ENCODE measurements at regions not wholly inside any gene's neighbourhood (a gene's known extent, or its start where the extent isn't known, plus 50 kb on each side); places are given as distances from the start of the nearest gene placed in this dataset.

GRCh38 chr9:134995792-134996120 lies 78.0 kb upstream of the FCN1 start:
- no peak overlapping the region for H4K5ac ChIP-seq (ENCODE audit: insufficient read length, low read depth, low read length)
- Mint-ChIP-seq H3K4me1 (peaks cover 12 to 18% of the 10 kb centered on the region in 2 experiments), H3K36me3 (ENCODE audit: insufficient read depth in 1 of 3, low read depth in 3 of 3) (peaks cover 8 to 25% (median 12%) of the 10 kb centered on the region in 3 experiments; a peak in 6 of 7 replicates), H3K27ac (no peak overlapping the region; a peak in 1 of 7 replicates), H3K27me3 (ENCODE audit: low read depth) (peaks cover 20% of the 10 kb centered on the region), H3K9me3 (peaks cover 42 to 43% of the 10 kb centered on the region in 2 experiments), H3K4me3 (no peak overlapping the region)
- no peak overlapping the region for H3K14ac ChIP-seq (ENCODE audit: insufficient read depth, low read length)
- H3T11ph ChIP-seq (ENCODE audit: low read length): no peak overlapping the region
- no peak overlapping the region for H2AK5ac ChIP-seq (ENCODE audit: insufficient read length, low read length)
- no peak for TF ChIP-seq CTCF (conservative IDR thresholded peaks at IDR 0.05)
- no peak overlapping the region for H2BK120ac ChIP-seq (ENCODE audit: low read depth, low read length, poor library complexity, severe bottlenecking)
- H4K8ac ChIP-seq (replicated peaks; ENCODE audit: insufficient read length, low read depth, low read length): no peak overlapping the region
- no peak overlapping the region for H2BK20ac ChIP-seq (ENCODE audit: low read depth, low read length, poor library complexity, severe bottlenecking)
- H3K4ac ChIP-seq (ENCODE audit: low read depth, low read length): no peak overlapping the region
- H3K9me3 ChIP-seq (ENCODE audit: control insufficient read depth, low read depth, low read length): peaks cover 19% of the 10 kb centered on the region
- no CpG with 5 or more reads among the region's 10 CpGs for WGBS (ENCODE audit: extremely low coverage, insufficient read length, low lambda C conversion rate)
- no peak overlapping the region for H3K23ac ChIP-seq (ENCODE audit: insufficient read length, low read depth, low read length)
- no peak overlapping the region for H3K27ac ChIP-seq (ENCODE audit: insufficient read length, low read depth, low read length)
- H3K79me2 ChIP-seq (ENCODE audit: insufficient read depth, low read length): no peaks in the 10 kb centered on the region
- no peaks in the 10 kb centered on the region; the same call in 1 of the 2 replicates for H3K4me1 ChIP-seq (ENCODE audit: insufficient read depth, low read length)
- H3K79me1 ChIP-seq (ENCODE audit: insufficient read depth, low read depth, low read length, poor library complexity, severe bottlenecking): no peaks in the 10 kb centered on the region
- no peak overlapping the region for H3K56ac ChIP-seq (ENCODE audit: insufficient read length, low read depth, low read length)
- H2BK12ac ChIP-seq (ENCODE audit: insufficient read length, low read depth, low read length): no peak overlapping the region
- H2BK5ac ChIP-seq (ENCODE audit: insufficient read length, low read length): no peak overlapping the region
- H4K20me1 ChIP-seq (ENCODE audit: control insufficient read depth, insufficient read depth, insufficient read length): no peaks in the 10 kb centered on the region
- H3K23me2 ChIP-seq (ENCODE audit: insufficient read length, low read depth, low read length, poor library complexity, severe bottlenecking): no peaks in the 10 kb centered on the region
- no peak overlapping the region for H3K18ac ChIP-seq (ENCODE audit: insufficient read length, low read depth, low read length)
- H4K91ac ChIP-seq (ENCODE audit: insufficient read length, low read depth, low read length): no peak overlapping the region
- no peak overlapping the region for H2AFZ ChIP-seq (ENCODE audit: low read length)
- DNase-seq: no peak
- no peak overlapping the region for H3K4me2 ChIP-seq (ENCODE audit: insufficient read depth, insufficient read length, low read length)
- no peaks in the 10 kb centered on the region for H3K27me3 ChIP-seq (ENCODE audit: insufficient read depth, low read length)
- no peak overlapping the region for H2BK15ac ChIP-seq (ENCODE audit: low read depth, low read length)
- no peak overlapping the region for H3K9ac ChIP-seq (ENCODE audit: extremely low read depth, insufficient read length, low read length)

Measured in H9 (cell line).